T-helper 2 cell treated with Interferon-gamma antibody and Interleukin-4, amounts not matched to agents 5 μg/mL and 100 μg/mL, for 36 hours (primary cell): ENCODE measurements at regions not wholly inside any gene's neighbourhood (a gene's known extent, or its start where the extent isn't known, plus 50 kb on each side); places are given as distances from the start of the nearest gene placed in this dataset.

Experiments
- DNase-seq: peaks from one replicate; pipeline ENCODE4 v3.0.0; 2021; ENCODE audit warnings: low spot score
- H3K27ac Mint-ChIP-seq: one replicate; pipeline ENCODE4 v1.8.0; 2021; ENCODE audit warnings: mild to moderate bottlenecking, mixed read lengths
- H3K27me3 Mint-ChIP-seq: one replicate; pipeline ENCODE4 v1.8.0; 2021; ENCODE audit warnings: low read depth, mixed read lengths
- H3K36me3 Mint-ChIP-seq: one replicate; pipeline ENCODE4 v1.8.0; 2021; ENCODE audit warnings: low read depth, mixed read lengths
- H3K4me1 Mint-ChIP-seq: one replicate; pipeline ENCODE4 v1.8.0; 2021; ENCODE audit warnings: low read depth, mixed read lengths
- H3K4me3 Mint-ChIP-seq: one replicate; pipeline ENCODE4 v1.8.0; 2022; ENCODE audit warnings: mild to moderate bottlenecking, moderate library complexity, mixed read lengths
- H3K9me3 Mint-ChIP-seq: one replicate; pipeline ENCODE4 v1.8.0; 2021; ENCODE audit warnings: mixed read lengths

- no peaks in the 10 kb centered on the region for H3K27me3 Mint-ChIP-seq
- H3K36me3 Mint-ChIP-seq, result no peaks in the 10 kb centered on the region
- H3K4me1 Mint-ChIP-seq, result no peaks in the 10 kb centered on the region
- DNase-seq, result no peak
- no peaks in the 10 kb centered on the region for H3K9me3 Mint-ChIP-seq
- no peak overlapping the region for H3K4me3 Mint-ChIP-seq
- H3K27ac Mint-ChIP-seq, result no peak overlapping the region
These were observed 110.7 kb upstream of the GZMB start for GRCh38 chr14:24744641-24745040.

DNA sequence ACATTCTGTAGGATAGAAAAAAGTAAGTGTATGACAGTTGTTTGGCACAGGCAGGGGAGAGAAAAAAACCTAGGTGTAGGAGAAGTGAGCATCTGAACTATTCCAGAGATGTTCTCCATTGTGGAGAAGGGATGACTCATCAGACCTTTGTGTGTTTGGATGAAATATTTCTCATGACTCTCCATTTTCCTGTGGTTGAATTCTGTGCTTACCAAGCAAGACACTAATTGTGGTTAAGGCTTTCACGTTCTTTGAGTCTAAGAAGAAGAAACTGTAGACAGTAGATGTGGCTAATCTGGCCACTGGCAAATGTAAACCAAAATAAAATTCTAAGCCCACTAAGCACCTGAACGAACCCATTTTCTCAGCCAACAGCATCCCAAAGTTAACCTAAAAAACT is 107.9 kb upstream of the GZMB start:
- Mint-ChIP-seq H3K36me3 (no peaks in the 10 kb centered on the region), H3K4me3 (no peak overlapping the region), H3K9me3 (no peaks in the 10 kb centered on the region), H3K4me1 (no peaks in the 10 kb centered on the region), H3K27me3 (no peaks in the 10 kb centered on the region), H3K27ac (no peak overlapping the region)
- no peak for DNase-seq

GRCh38 chr14:24735984-24736630 is 102.1 kb upstream of the GZMB start:
- H3K27me3 Mint-ChIP-seq, result peaks cover 5% of the 10 kb centered on the region
- DNase-seq, result no peak
- no peak overlapping the region for H3K27ac Mint-ChIP-seq
- no peaks in the 10 kb centered on the region for H3K4me1 Mint-ChIP-seq
- no peak overlapping the region for H3K4me3 Mint-ChIP-seq
- H3K9me3 Mint-ChIP-seq, result peaks cover 3% of the 10 kb centered on the region
- H3K36me3 Mint-ChIP-seq, result no peaks in the 10 kb centered on the region

- Mint-ChIP-seq H3K27ac (no peak overlapping the region), H3K27me3 (peaks cover 5% of the 10 kb centered on the region), H3K36me3 (no peaks in the 10 kb centered on the region), H3K4me3 (no peak overlapping the region), H3K4me1 (no peaks in the 10 kb centered on the region), H3K9me3 (peaks cover 3% of the 10 kb centered on the region)
- no peak for DNase-seq
These were observed 101.0 kb upstream of the GZMB start for GRCh38 chr14:24734917-24735500.

GRCh38 chr14:24726480-24726879 is 92.5 kb upstream of the GZMB start:
- peaks cover 25% of the 10 kb centered on the region for H3K27me3 Mint-ChIP-seq
- peaks cover 5% of the 10 kb centered on the region for H3K4me1 Mint-ChIP-seq
- peaks cover 11% of the 10 kb centered on the region for H3K9me3 Mint-ChIP-seq
- DNase-seq, result no peak
- no peak overlapping the region for H3K27ac Mint-ChIP-seq
- H3K36me3 Mint-ChIP-seq, result no peaks in the 10 kb centered on the region
- no peak overlapping the region for H3K4me3 Mint-ChIP-seq

GRCh38 chr14:24725311-24725710 is 91.3 kb upstream of the GZMB start:
- H3K4me1 Mint-ChIP-seq, result peaks cover 5% of the 10 kb centered on the region
- peaks cover 32% of the 10 kb centered on the region for H3K27me3 Mint-ChIP-seq
- H3K36me3 Mint-ChIP-seq, result no peaks in the 10 kb centered on the region
- no peak overlapping the region for H3K4me3 Mint-ChIP-seq
- no peak overlapping the region for H3K27ac Mint-ChIP-seq
- peaks cover 11% of the 10 kb centered on the region for H3K9me3 Mint-ChIP-seq
- no peak for DNase-seq

GRCh38 chr14:24721775-24722174 is 87.8 kb upstream of the GZMB start:
- Mint-ChIP-seq H3K4me3 (no peak overlapping the region), H3K36me3 (no peaks in the 10 kb centered on the region), H3K27me3 (peaks cover 35% of the 10 kb centered on the region), H3K27ac (no peak overlapping the region), H3K4me1 (no peaks in the 10 kb centered on the region), H3K9me3 (no peaks in the 10 kb centered on the region)
- DNase-seq, result no peak

DNA sequence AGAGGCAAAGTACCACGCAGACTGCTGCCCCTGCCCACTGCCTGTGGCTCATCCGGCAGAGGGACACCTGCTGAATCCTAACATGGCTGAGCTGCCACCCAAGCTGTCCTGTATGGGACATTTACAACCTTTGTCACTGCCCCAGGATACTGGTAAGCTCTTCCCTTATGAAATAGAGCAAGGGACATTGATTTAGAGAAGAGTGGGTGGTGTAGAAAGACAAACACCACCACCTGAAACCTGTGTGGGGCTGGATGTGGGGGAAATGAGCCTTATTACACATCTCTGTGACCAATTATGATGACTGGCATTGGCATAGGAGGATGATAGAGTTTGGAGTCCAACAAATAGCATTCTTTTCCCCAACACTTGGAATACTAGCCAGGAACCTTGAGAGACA is 81.2 kb upstream of the GZMB start:
- no peak for DNase-seq
- Mint-ChIP-seq H3K4me3 (no peak overlapping the region), H3K27me3 (peaks cover 32% of the 10 kb centered on the region), H3K4me1 (peaks cover 2% of the 10 kb centered on the region), H3K9me3 (no peaks in the 10 kb centered on the region), H3K27ac (no peak overlapping the region), H3K36me3 (no peaks in the 10 kb centered on the region)

DNA sequence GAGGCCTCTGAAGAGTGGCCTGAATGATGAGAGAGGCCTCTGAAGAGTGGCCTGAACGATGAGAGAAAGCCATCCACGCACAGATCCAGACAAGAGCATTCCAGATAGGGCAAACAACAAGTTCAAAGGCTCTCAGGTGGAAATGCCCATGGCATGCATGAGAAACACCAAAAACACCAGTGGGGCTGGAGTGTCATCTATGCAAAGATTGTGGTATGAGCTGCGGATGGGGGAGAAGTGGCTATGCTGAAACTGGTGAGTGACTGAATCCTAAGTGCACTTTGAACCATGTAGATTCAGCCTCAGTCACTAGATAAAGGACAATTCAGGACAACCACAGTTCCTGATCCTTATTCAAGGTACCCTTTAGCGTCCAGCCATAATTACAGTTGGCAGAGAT is 79.4 kb upstream of the GZMB start:
- no peaks in the 10 kb centered on the region for H3K9me3 Mint-ChIP-seq
- DNase-seq, result no peak
- H3K4me1 Mint-ChIP-seq, result peaks cover 5% of the 10 kb centered on the region
- no peaks in the 10 kb centered on the region for H3K36me3 Mint-ChIP-seq
- H3K4me3 Mint-ChIP-seq, result no peak overlapping the region
- H3K27ac Mint-ChIP-seq, result no peak overlapping the region
- H3K27me3 Mint-ChIP-seq, result peaks cover 24% of the 10 kb centered on the region

- Mint-ChIP-seq H3K9me3 (no peaks in the 10 kb centered on the region), H3K4me1 (peaks cover 5% of the 10 kb centered on the region), H3K27me3 (peaks cover 23% of the 10 kb centered on the region), H3K36me3 (no peaks in the 10 kb centered on the region), H3K4me3 (no peak overlapping the region), H3K27ac (no peak overlapping the region)
- DNase-seq, result no peak
These were observed 78.9 kb upstream of the GZMB start for GRCh38 chr14:24712909-24713308.

GRCh38 chr14:24712374-24712773 is 78.4 kb upstream of the GZMB start:
- no peak overlapping the region for H3K27ac Mint-ChIP-seq
- H3K27me3 Mint-ChIP-seq, result peaks cover 22% of the 10 kb centered on the region
- peaks cover 5% of the 10 kb centered on the region for H3K4me1 Mint-ChIP-seq
- H3K4me3 Mint-ChIP-seq, result no peak overlapping the region
- H3K9me3 Mint-ChIP-seq, result no peaks in the 10 kb centered on the region
- H3K36me3 Mint-ChIP-seq, result no peaks in the 10 kb centered on the region
- no peak for DNase-seq

DNA sequence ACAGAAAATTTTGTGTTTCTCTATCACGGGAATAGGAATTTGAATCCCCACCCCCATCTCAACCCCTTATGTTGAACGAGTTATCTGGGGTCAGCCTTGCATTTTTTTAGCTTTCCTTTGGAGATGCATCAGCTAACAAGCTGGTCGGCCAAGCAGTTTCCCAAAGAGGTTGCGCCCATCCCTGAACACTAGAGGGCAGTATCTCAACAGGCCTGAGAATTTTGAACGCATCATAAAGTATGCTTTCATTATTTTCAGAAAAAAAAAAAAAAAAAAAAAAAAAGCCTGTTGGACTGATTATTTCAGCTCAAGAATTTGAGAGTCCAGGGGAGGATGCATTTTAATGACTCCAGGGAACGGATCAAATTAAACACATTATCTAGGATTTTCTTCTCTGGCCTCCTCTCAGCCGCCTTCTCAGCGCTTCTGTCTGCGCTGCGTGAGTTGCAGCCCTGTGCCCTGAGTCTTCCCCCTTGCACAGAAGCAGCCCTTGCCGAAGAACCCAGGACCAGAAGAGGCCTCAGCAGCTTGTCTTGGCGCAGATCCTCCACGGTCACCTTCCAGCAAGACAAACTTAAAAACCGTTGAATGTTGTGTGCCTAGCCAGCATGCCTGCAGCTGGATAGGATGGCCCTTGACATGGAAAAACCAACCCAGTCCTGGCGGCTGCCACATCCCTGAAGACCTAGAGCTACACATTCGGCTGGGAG is 76.6 kb upstream of the GZMB start:
- peaks cover 5% of the 10 kb centered on the region for H3K27me3 Mint-ChIP-seq
- H3K4me1 Mint-ChIP-seq, result peaks cover 7% of the 10 kb centered on the region
- H3K36me3 Mint-ChIP-seq, result no peaks in the 10 kb centered on the region
- H3K27ac Mint-ChIP-seq, result no peak overlapping the region
- no peaks in the 10 kb centered on the region for H3K9me3 Mint-ChIP-seq
- peak; percentile 40 for DNase-seq
- H3K4me3 Mint-ChIP-seq, result no peak overlapping the region

GRCh38 chr14:24708684-24709083 is 74.7 kb upstream of the GZMB start:
- H3K4me3 Mint-ChIP-seq, result no peak overlapping the region
- H3K4me1 Mint-ChIP-seq, result peaks cover 10% of the 10 kb centered on the region
- no peaks in the 10 kb centered on the region for H3K9me3 Mint-ChIP-seq
- no peak for DNase-seq
- no peak overlapping the region for H3K27ac Mint-ChIP-seq
- no peaks in the 10 kb centered on the region for H3K27me3 Mint-ChIP-seq
- no peaks in the 10 kb centered on the region for H3K36me3 Mint-ChIP-seq

DNA sequence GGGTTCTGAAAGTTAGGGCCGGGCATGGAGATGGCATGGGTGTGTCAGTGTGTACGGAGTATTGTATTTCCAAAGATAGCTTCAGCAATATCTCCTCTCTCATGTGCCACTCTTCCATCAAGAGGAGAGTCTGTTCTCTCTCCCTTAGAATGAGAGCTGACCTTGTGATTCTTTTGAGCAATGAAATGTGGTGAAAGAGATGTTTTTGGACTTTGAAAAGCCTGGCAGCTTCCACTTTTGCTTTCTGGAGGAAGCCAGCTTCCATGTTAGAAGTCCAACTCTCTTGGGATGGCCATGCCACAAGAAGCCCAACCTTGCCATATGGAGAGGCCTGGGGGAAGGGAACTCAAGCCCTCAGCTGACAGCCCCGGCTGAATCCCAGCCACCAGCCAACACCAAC is 72.4 kb upstream of the GZMB start:
- Mint-ChIP-seq H3K4me3 (no peak overlapping the region), H3K9me3 (no peaks in the 10 kb centered on the region), H3K36me3 (no peaks in the 10 kb centered on the region), H3K4me1 (peaks cover 12% of the 10 kb centered on the region), H3K27ac (no peak overlapping the region), H3K27me3 (no peaks in the 10 kb centered on the region)
- DNase-seq, result no peak
